ENCODE measurements at regions not wholly inside any gene's neighbourhood (a gene's known extent, or its start where the extent isn't known, plus 50 kb on each side); places are given as distances from the start of the nearest gene placed in this dataset.

- no peak for DNase-seq (ENCODE audit: low read depth in 2 of 3, low spot score in 2 of 3)
Observed at GRCh38 chr10:4131407-4132215, 346.6 kb upstream of the KLF6 start.

GRCh38 chr10:4130685-4131084 lies 345.7 kb upstream of the KLF6 start:
- no peak for DNase-seq (ENCODE audit: low read depth in 2 of 3, low spot score in 2 of 3)

- DNase-seq (ENCODE audit: low read depth in 2 of 3, low spot score in 2 of 3) = no peak
Observed at GRCh38 chr10:4129866-4130477, 345.0 kb upstream of the KLF6 start.

GRCh38 chr10:4127518-4128315 lies 342.7 kb upstream of the KLF6 start:
- no peak for DNase-seq (ENCODE audit: low read depth in 2 of 3, low spot score in 2 of 3)

- DNase-seq (ENCODE audit: low read depth in 2 of 3, low spot score in 2 of 3) = no peak
Observed at GRCh38 chr10:4125776-4126175, 340.8 kb upstream of the KLF6 start.

- DNase-seq (ENCODE audit: low read depth in 2 of 3, low spot score in 2 of 3) = no peak
Observed at GRCh38 chr10:4121502-4122380, 336.7 kb upstream of the KLF6 start.

GRCh38 chr10:4120096-4120853 lies 335.3 kb upstream of the KLF6 start:
- DNase-seq (ENCODE audit: low read depth in 2 of 3, low spot score in 2 of 3) = no peak

GRCh38 chr10:4119107-4119506 lies 334.1 kb upstream of the KLF6 start:
- no peak for DNase-seq (ENCODE audit: low read depth in 2 of 3, low spot score in 2 of 3)

GRCh38 chr10:4117604-4118003 lies 332.6 kb upstream of the KLF6 start:
- DNase-seq (ENCODE audit: low read depth in 2 of 3, low spot score in 2 of 3) = no peak

GRCh38 chr10:4111643-4112042 lies 326.6 kb upstream of the KLF6 start:
- DNase-seq (ENCODE audit: low read depth in 2 of 3, low spot score in 2 of 3) = no peak

GRCh38 chr10:4109469-4109868 lies 324.5 kb upstream of the KLF6 start:
- no peak for DNase-seq (ENCODE audit: low read depth in 2 of 3, low spot score in 2 of 3)

- no peak for DNase-seq (ENCODE audit: low read depth in 2 of 3, low spot score in 2 of 3)
Observed at GRCh38 chr10:4108693-4109092, 323.7 kb upstream of the KLF6 start.

- no peak for DNase-seq (ENCODE audit: low read depth in 2 of 3, low spot score in 2 of 3)
Observed at GRCh38 chr10:4107285-4107851, 322.4 kb upstream of the KLF6 start.

GRCh38 chr10:4103603-4104002 lies 318.6 kb upstream of the KLF6 start:
- no peak for DNase-seq (ENCODE audit: low read depth in 2 of 3, low spot score in 2 of 3)

GRCh38 chr10:4102802-4103344 lies 317.9 kb upstream of the KLF6 start:
- no peak for DNase-seq (ENCODE audit: low read depth in 2 of 3, low spot score in 2 of 3)

- no peak for DNase-seq (ENCODE audit: low read depth in 2 of 3, low spot score in 2 of 3)
Observed at GRCh38 chr10:4101918-4102654, 317.1 kb upstream of the KLF6 start.

- no peak for DNase-seq (ENCODE audit: low read depth in 2 of 3, low spot score in 2 of 3)
Observed at GRCh38 chr10:4100380-4100779, 315.4 kb upstream of the KLF6 start.

GRCh38 chr10:4099202-4099601 lies 314.2 kb upstream of the KLF6 start:
- DNase-seq (ENCODE audit: low read depth in 2 of 3, low spot score in 2 of 3) = no peak

Data from activated CD8-positive, alpha-beta memory T cell treated with anti-CD3 and anti-CD28 coated beads for 48 hours (primary cell).